Right lobe of liver (tissue), 4 donors: ENCODE measurements at regions not wholly inside any gene's neighbourhood (a gene's known extent, or its start where the extent isn't known, plus 50 kb on each side); places are given as distances from the start of the nearest gene placed in this dataset.

Experiments
- POLR2A ChIP-seq: fragments of 450-650 bp; IDR thresholded peaks from one replicate; pipeline ENCODE4 v1.6.1; 2017; ENCODE audit warnings: antibody characterized with exemption, mild to moderate bottlenecking
- TF ChIP-seq, protein P1 (sequence below), 4 donors: fragments of 200-600 bp in 3 of 4; fragments of 450-650 bp in 1 of 4; IDR thresholded peaks; one replicate each; pipeline versions ENCODE4 v1.5.1 to v1.8.0; 2016 to 2022; ENCODE audit warnings: antibody characterized with exemption in 4 of 4, mild to moderate bottlenecking in 2 of 4
- donor health status: DM: no; HTN: no; CAD: no.
- donor health status: DM: no; HTN: no; CAD: no.
- donor health status: DM: no; HTN: yes; CAD: no.

DNA sequence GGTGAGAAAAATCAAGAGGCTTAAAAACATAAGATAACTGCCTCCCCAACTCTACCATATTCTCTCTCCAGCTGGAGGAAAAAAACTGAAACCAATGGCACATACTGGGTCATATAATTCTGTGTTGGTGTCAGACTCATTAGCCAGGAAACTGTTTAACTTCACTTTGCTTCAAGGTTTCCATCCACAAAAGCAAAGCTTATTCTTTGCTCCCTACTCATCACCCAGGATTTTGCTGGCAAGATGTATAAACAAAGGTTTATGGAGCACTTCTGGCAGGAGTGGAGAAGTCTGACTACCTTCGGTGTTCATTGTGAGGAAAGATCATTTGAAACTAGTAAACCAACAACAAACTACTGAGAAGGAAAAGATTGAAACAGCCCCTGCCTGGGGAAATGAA is 197.5 kb upstream of the SERP2 start:
- TF ChIP-seq, protein P1, sequence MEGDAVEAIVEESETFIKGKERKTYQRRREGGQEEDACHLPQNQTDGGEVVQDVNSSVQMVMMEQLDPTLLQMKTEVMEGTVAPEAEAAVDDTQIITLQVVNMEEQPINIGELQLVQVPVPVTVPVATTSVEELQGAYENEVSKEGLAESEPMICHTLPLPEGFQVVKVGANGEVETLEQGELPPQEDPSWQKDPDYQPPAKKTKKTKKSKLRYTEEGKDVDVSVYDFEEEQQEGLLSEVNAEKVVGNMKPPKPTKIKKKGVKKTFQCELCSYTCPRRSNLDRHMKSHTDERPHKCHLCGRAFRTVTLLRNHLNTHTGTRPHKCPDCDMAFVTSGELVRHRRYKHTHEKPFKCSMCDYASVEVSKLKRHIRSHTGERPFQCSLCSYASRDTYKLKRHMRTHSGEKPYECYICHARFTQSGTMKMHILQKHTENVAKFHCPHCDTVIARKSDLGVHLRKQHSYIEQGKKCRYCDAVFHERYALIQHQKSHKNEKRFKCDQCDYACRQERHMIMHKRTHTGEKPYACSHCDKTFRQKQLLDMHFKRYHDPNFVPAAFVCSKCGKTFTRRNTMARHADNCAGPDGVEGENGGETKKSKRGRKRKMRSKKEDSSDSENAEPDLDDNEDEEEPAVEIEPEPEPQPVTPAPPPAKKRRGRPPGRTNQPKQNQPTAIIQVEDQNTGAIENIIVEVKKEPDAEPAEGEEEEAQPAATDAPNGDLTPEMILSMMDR (IDR thresholded peaks at IDR 0.05) = no peak
- TF ChIP-seq POLR2A = no peak
